Fibroblast of the conjunctiva (primary cell): ENCODE measurements at regions not wholly inside any gene's neighbourhood (a gene's known extent, or its start where the extent isn't known, plus 50 kb on each side); places are given as distances from the start of the nearest gene placed in this dataset.

Source experiments
- DNase-seq: peaks from one replicate; pipeline ENCODE4 v3.0.0-alpha.2; 2010; ENCODE audit warnings: low read depth

- peak; percentile 61 for DNase-seq
These were observed 64.5 kb upstream of the STK38L start for GRCh38 chr12:27179400-27180214.

- DNase-seq = no peak
These were observed 63.1 kb upstream of the STK38L start for GRCh38 chr12:27180906-27181505.

DNA sequence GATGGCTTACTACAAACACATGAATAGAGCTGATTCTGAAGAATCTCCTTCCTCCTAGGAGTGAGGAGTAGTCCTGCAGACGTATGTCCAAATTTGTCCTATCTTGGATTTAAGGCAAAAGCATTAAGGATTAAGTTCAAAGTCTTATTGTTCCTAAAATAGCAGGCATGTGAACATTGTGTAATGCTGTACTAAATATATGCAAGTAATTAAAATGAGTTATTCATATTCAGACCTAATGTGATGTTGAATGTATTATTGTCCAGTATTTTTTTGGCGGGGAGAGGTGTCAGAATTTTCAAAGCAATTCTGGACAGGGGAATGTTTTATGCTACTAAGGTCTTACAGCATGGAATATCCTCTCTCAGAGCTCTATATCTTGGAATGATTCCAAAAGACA, 60.7 kb upstream of the STK38L start:
- no peak for DNase-seq

GRCh38 chr12:27185234-27186021, 58.7 kb upstream of the STK38L start:
- DNase-seq = no peak

- DNase-seq = no peak
These were observed 57.9 kb upstream of the STK38L start for GRCh38 chr12:27186022-27186839.

GRCh38 chr12:27187697-27188096, 56.4 kb upstream of the STK38L start:
- no peak for DNase-seq

DNA sequence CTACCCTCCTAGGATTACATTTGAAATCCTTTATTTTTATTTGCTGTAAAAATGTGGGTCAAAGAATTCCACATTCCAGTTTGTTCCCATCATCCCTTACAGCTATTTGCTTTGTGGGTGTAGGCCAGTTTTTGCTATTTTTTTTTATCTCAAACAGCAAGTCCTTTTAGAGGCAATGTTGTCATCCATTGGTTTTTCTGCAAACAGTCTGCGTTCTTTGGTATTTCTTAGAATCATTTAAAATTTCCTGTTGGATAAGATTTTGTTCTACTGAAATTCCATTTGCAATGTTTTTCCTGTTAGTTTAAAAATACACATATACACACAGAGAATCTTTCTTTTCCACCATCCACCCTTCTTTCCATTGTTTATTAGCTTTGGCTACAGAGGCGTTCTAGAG, 53.3 kb upstream of the STK38L start:
- DNase-seq = no peak

GRCh38 chr12:27191531-27191930, 52.6 kb upstream of the STK38L start:
- no peak for DNase-seq

DNA sequence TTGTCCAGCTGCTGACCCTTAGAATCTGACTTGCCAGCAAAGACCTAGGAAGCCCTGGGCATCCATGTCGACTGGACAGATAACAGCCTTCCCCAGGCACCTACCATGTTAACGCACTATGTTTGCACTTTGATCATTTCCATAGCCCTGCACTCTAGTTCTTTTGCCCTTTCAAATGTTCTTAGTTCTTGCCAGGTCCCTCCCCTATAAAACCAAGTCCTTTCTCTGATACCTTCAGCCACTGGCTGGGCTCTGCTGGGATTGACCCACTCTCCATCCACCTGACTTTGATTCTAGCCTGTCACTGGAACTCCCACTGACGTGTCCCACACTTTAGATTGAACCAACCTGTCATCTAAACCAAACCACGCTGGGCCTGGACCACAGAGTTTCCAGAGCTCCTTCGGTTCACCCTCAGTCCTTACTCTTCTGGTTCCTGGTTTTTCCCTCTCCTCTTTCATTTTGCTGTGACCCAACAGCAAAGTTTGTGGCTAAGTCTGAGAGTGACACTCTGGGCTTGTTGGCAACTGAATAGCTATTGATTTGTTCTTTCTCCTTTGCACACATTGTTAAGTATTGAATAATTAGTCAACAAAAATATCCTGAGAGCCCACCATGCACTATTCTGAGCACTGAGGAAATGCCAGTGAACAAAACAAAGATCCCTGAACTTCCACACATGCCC, 51.8 kb upstream of the STK38L start:
- no peak for DNase-seq

- no peak for DNase-seq
These were observed 51.0 kb upstream of the STK38L start for GRCh38 chr12:27193106-27193505.

DNA sequence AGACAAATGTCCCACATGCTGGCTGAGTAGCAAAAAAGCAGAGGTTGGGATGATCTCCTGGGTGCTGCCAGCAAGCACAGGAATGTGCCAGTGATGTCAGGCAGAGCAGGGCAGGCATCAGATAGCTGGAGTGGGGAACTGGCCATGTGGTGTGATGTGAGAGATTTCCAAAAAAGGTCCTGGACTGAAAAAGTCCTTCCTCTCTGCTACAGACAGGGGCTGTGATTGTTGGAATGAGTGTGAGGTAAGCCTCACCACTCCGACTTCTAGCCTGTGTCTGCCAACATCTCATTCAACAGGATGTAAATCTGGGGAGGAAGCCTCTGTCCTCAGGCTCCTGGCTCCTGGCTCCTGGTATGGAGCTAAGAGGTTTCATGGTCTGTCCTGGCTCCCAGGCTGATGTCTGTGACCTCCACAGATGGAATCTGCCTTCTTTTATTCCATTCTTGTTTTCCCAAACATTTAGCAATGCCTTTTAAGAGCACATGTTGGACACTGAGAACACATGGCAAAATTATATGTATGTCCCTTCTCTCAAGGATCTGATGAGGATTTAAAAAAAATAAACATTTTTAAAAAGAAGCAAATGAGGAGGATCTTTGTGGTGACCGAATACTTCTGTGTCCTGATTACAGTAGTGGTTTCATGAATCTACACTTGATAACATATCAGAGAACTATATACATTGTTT, 50.1 kb upstream of the STK38L start:
- no peak for DNase-seq
